ENCODE measurements at regions not wholly inside any gene's neighbourhood (a gene's known extent, or its start where the extent isn't known, plus 50 kb on each side); places are given as distances from the start of the nearest gene placed in this dataset.
"Not testable (repeated sequence)": the region's sequence is repeated elsewhere in the genome, so short reads cannot be mapped to it uniquely, and the experiment has no call there.

DNA sequence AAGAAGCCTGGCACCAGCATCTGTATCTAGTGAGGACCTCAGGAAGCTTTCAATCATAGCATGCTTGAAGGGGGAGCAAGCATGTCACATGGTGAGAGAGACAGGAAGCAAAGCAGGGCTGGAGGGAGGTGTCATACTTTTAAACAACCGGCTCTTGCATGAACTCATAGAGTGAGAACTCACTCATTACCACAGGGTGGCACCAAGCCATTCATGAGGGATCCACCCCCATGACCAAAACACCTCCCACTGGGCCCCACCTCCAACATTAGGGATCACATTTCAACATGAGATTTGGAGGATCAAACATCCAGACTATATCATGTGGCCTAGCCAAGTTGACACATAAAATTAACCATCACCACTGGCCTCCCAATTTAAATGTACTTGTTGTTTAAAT lies 125.1 kb upstream of the KCND3 start:
- Histone ChIP-seq H3K4me3 (no peak overlapping the region), H3K27ac (no peak overlapping the region), H3K4me1 (no peaks in the 10 kb centered on the region), H3K36me3 (no peaks in the 10 kb centered on the region), H3K9me3 (no peaks in the 10 kb centered on the region), H3K27me3 (replicated peaks in 1 of 7) (no peaks in the 10 kb centered on the region)
- intact Hi-C loops (cut with DNase I; ENCODE audit: low total_unique reads), result no loop called here
- DNase-seq, result no peak
- WGBS, 5 donors, result 16 to 31% (median 27%) methylated on average over 1 of the region's 1 CpG
- TF ChIP-seq, protein P1, sequence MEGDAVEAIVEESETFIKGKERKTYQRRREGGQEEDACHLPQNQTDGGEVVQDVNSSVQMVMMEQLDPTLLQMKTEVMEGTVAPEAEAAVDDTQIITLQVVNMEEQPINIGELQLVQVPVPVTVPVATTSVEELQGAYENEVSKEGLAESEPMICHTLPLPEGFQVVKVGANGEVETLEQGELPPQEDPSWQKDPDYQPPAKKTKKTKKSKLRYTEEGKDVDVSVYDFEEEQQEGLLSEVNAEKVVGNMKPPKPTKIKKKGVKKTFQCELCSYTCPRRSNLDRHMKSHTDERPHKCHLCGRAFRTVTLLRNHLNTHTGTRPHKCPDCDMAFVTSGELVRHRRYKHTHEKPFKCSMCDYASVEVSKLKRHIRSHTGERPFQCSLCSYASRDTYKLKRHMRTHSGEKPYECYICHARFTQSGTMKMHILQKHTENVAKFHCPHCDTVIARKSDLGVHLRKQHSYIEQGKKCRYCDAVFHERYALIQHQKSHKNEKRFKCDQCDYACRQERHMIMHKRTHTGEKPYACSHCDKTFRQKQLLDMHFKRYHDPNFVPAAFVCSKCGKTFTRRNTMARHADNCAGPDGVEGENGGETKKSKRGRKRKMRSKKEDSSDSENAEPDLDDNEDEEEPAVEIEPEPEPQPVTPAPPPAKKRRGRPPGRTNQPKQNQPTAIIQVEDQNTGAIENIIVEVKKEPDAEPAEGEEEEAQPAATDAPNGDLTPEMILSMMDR (IDR thresholded peaks at IDR 0.05 in 8 of 11, conservative IDR thresholded peaks at IDR 0.05 in 3 of 11), result no peak
- TF ChIP-seq POLR2A (IDR thresholded peaks at IDR 0.05) (no peak), POLR2AphosphoS5 (IDR thresholded peaks at IDR 0.05) (no peak)

DNA sequence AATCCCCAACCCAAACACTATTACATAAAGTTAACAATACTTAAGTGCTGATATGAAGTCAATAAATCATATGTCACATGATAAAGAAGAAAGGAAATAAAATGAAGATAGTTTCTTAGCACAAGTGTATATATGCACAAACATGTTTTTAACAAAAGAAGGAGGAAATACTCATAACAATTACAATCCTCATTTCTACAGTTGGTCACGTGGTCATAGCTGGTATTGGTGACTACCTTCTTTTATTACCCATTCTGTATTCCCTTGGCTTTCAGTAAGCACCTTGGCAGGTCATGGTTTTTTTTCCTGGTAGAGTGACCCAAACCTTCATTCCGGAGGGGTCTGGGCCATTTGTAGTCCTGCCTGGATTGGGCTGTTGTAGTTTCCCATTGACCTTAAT lies 137.1 kb upstream of the KCND3 start:
- WGBS, 5 donors, result 75 to 85% (median 83%) methylated on average over 2 of the region's 2 CpGs
- no peaks in the 10 kb centered on the region for H3K9me3 ChIP-seq
- no peak overlapping the region for H3K27ac ChIP-seq
- no peaks in the 10 kb centered on the region for H3K4me1 ChIP-seq
- intact Hi-C loops (cut with DNase I; ENCODE audit: low total_unique reads), result no loop called here
- H3K4me3 ChIP-seq, result no peak overlapping the region
- DNase-seq, result no peak
- TF ChIP-seq POLR2AphosphoS5 (IDR thresholded peaks at IDR 0.05) (no peak), POLR2A (IDR thresholded peaks at IDR 0.05) (no peak)
- TF ChIP-seq, protein P1 (IDR thresholded peaks at IDR 0.05 in 8 of 11, conservative IDR thresholded peaks at IDR 0.05 in 3 of 11), result no peak
- no peaks in the 10 kb centered on the region for H3K27me3 ChIP-seq (replicated peaks in 1 of 7)
- no peaks in the 10 kb centered on the region for H3K36me3 ChIP-seq

DNA sequence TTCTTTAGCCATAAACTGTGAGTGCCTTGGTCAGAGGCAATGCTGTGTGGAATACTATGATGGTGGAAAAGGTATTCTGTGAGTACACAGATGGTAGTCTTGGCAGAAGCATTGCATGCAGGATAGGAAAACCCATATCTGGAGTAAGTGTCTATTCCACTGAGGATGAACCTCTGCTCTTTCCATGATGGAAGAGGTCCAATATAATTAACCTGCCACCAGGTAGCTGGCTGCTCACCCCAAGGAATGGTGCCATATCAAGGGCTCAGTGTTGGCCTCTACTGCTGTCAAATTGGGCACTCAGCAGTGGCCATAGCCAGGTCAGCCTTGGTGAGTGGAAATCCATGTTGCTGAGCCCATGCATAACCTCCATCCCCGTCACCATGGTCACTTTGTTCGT lies 138.1 kb upstream of the KCND3 start:
- DNase-seq; H3K27me3 ChIP-seq (replicated peaks in 1 of 7); H3K9me3 ChIP-seq; intact Hi-C loops (cut with DNase I; ENCODE audit: low total_unique reads); H3K4me1 ChIP-seq; H3K4me3 ChIP-seq; H3K27ac ChIP-seq; H3K36me3 ChIP-seq: not testable (repeated sequence)
- WGBS, 5 donors, result 89 to 94% (median 93%) methylated on average over 2 of the region's 2 CpGs

DNA sequence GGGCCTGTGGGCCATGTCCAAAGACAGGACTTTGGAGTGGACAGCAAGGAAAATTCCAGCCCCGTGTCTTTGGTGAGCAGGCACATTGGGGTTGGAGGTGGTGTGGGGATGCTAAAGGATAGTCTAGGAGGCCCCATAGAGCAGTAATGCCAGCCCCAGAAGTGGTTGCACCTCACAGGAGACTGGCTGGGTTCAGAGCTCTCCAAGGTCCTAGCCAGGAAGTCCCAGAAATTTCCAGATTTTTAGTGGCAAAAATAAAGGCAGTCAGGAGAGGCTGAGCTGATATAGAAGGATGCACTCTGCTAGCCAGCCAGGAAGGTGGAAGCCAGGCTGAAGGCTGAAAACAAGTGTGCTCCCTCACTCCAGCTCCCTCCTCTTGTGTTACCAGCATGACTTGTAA lies 144.0 kb upstream of the KCND3 start:
- Histone ChIP-seq H3K9me3 (no peaks in the 10 kb centered on the region), H3K27me3 (replicated peaks in 1 of 7) (no peaks in the 10 kb centered on the region), H3K4me3 (no peak overlapping the region), H3K27ac (no peak overlapping the region), H3K36me3 (no peaks in the 10 kb centered on the region), H3K4me1 (no peaks in the 10 kb centered on the region)
- TF ChIP-seq, protein P1 (IDR thresholded peaks at IDR 0.05 in 8 of 11, conservative IDR thresholded peaks at IDR 0.05 in 3 of 11), result no peak
- intact Hi-C loops (cut with DNase I; ENCODE audit: low total_unique reads), result no loop called here
- 80 to 95% (median 89%) methylated on average over 1 of the region's 1 CpG for WGBS, 5 donors
- DNase-seq, result no peak

DNA sequence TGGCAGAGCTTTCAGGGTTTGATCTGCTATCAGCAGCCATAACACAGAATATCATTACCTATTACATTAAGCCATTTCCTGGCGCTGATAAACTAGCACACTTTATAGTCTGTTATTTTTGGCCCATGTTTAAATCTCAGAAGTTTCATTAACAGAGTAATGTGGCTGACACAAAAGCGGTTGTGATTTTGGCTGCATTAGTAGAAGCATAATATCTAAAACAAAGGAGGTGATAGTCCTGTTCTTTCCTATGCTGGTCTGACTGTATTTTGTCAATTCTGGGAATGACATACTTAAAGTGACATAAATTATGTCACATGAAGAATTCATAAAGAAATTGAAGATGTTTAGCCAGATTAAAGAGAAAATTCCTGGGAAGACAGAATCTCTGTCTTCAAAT lies 151.3 kb upstream of the KCND3 start:
- intact Hi-C loops (cut with DNase I; ENCODE audit: low total_unique reads), result no loop called here
- H3K36me3 ChIP-seq, result no peaks in the 10 kb centered on the region
- H3K27ac ChIP-seq, result no peak overlapping the region
- H3K27me3 ChIP-seq (replicated peaks in 1 of 7), result peaks cover 0 to 45% (median 0%) of the 10 kb centered on the region in 7 donors
- no peaks in the 10 kb centered on the region for H3K9me3 ChIP-seq
- H3K4me1 ChIP-seq, result no peaks in the 10 kb centered on the region
- TF ChIP-seq POLR2A (IDR thresholded peaks at IDR 0.05), result no peak
- TF ChIP-seq, protein P1 (IDR thresholded peaks at IDR 0.05 in 8 of 11, conservative IDR thresholded peaks at IDR 0.05 in 3 of 11), result no peak
- no peak for TF ChIP-seq POLR2AphosphoS5 (IDR thresholded peaks at IDR 0.05)
- no peak for DNase-seq
- WGBS, 5 donors, result 44 to 49% (median 47%) methylated on average over 2 of the region's 2 CpGs
- H3K4me3 ChIP-seq, result no peak overlapping the region
